Right renal cortex interstitium (tissue), 3 donors: ENCODE measurements at regions not wholly inside any gene's neighbourhood (a gene's known extent, or its start where the extent isn't known, plus 50 kb on each side); places are given as distances from the start of the nearest gene placed in this dataset.
"Not testable (repeated sequence)": the region's sequence is repeated elsewhere in the genome, so short reads cannot be mapped to it uniquely, and the experiment has no call there.

Experiments
- DNase-seq, 3 donors: peaks; one replicate each; pipeline ENCODE4 v3.0.0-alpha.2; 2013; ENCODE audit warnings: low read depth in 3 of 3, low spot score in 2 of 3

DNA sequence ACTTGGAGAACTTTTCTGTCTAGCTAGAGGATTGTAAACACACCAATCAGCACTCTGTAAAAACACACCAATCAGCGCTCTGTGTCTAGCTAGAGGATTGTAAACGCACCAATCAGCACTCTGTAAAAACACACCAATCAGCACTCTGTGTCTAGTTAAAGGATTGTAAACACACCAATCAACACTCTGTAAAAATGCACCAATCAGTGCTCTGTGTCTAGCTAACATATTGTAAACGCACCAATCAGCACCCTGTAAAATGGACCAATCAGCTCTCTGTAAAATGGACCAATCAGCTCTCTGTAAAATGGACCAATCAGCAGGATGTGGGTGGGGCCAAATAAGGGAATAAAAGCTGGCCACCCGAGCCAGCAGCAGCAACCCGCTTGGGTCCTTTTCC lies 91.1 kb upstream of the KRAS start:
- DNase-seq = not testable (repeated sequence)

- DNase-seq = no peak
Observed at GRCh38 chr12:25337916-25338315, 87.2 kb upstream of the KRAS start.

- DNase-seq = no peak
Observed at GRCh38 chr12:25332143-25332542, 81.4 kb upstream of the KRAS start.

DNA sequence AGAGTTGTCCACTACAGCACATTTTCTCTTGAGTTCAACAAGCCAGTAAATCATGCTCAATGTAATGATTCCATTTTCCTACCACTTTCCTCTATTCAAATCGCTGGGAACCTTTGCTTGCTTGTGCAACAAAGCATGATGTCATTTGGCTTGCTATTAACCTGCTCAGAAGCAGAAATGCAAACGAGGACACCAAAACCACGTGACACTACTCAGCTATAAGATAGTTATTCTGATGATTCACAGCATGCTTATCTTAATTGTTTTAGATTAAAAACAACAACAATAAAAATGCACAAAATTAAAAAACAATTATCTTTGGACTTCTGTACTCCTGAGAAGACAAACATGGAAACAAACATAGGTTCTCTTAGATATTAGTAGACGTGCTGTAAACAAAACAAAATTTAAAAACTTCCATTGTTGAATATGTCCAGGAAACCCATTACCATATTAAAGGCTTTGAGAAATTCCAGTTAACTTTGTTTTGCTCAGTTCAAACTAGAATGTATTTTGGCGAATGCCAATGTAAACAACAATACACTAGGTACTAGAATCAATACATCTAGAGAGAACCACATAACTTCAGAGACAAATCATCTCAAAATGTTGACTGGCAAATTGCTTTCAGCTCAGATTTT lies 77.5 kb upstream of the KRAS start:
- peak in 2 of 3 donors; percentile 13 to 29 for DNase-seq

GRCh38 chr12:25327321-25327720 lies 76.6 kb upstream of the KRAS start:
- no peak for DNase-seq

GRCh38 chr12:25326326-25326725 lies 75.6 kb upstream of the KRAS start:
- DNase-seq = no peak

- no peak for DNase-seq
Observed at GRCh38 chr12:25324861-25325260, 74.1 kb upstream of the KRAS start.

- DNase-seq = no peak
Observed at GRCh38 chr12:25323581-25323982, 72.9 kb upstream of the KRAS start.

DNA sequence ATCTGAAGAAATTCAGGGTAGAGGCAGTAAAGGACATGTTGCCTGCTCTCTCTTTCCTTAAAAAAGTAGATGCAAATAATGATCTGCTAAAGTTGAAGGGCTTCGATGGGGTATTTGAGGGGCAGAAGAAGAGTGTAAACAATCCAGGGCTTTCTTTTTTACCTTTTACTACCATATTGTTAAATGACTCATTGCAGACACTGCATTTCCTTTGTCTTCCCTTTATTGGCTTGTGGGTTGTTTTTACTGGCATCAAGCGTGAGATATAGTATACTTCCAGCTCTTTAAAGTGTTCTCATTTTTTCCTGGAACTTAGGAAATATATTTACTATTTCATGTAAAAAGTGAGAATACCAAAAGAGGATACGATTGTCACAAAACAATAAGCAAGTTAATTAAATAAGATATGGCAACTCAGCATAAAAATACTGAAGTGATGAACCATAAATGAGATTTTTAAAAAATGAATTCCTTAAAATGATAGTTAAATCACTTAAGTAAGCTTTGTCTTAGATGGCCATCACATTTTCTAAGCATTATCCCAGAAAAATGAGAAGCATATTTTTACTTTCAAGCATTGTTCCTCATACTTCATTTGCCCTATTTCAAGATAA lies 72.3 kb upstream of the KRAS start:
- DNase-seq = no peak

- DNase-seq = no peak
Observed at GRCh38 chr12:25322351-25322750, 71.6 kb upstream of the KRAS start.

GRCh38 chr12:25321772-25322171 lies 71.0 kb upstream of the KRAS start:
- DNase-seq = no peak

- DNase-seq = no peak
Observed at GRCh38 chr12:25320123-25321006, 69.6 kb upstream of the KRAS start.

- DNase-seq = no peak
Observed at GRCh38 chr12:25319233-25319984, 68.7 kb upstream of the KRAS start.

DNA sequence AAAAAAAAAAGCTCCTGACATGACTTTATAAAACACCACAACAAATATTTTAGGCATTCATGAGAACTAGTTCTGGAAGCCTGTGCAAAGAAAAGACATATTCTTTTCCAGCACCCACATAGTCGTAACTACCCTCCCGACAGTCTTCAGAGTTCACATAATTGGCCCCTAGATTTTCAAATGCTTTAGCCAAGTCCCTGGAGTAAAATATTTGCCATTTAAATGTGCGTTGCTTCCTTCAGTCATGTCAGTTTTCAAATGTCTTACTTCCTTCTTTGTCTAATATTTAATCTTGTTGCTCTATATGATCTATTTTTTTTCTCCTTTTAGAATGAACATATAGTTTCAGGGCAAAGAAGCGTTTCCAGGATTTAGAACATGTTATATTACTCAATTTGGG lies 66.8 kb upstream of the KRAS start:
- DNase-seq = no peak

GRCh38 chr12:25315388-25315787 lies 64.7 kb upstream of the KRAS start:
- DNase-seq = no peak

DNA sequence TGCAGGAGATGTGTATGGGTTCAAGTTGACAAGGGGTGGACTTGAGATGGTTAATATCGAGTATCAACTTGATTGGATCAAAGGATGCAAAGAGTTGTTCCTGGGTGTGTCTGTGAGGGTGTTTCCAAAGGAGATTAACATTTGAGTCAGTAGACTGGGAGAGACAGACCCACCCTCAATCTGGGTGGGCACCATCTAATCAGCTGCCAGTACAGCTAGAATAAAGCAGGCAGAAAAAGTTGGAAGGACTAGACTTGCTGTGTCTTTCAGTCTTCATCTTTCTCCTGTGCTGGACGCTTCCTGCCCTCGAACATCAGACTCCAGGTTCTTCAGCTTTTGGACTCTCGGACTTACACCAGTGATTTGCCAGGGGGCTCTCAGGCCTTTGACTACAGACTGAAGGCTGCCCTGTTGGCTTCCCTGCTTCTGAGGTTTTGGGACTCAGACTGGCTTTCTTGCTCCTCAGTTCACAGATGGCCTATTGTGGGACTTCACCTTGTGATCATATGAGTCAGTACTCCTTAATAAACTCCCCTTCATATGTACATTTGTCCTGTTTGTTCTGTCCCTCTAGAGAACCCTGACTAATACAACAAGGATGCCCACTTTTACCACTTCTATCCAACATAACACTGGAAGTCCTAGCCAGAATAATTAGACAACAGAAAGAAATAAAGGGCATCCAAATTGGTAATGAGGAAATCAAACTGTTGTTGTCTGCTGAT lies 62.7 kb upstream of the KRAS start:
- DNase-seq = not testable (repeated sequence)

DNA sequence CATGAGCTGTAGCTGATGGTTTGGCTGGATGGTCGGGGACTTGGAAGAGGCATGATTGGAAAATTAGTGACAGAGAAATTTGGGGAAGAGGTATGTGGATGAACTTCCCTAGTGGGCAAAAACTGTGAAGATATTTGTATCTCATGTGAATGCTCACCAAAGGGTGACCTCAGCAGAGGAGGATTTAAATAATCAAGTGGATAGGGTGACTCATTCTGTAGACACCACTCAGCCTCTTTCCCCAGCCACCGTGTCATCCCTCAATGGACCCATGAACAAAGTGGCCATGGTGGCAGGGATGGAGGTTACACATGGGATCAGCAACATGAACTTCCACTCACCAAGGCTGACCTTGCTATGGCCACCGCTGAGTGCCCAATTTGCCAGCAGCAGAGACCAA lies 60.8 kb upstream of the KRAS start:
- DNase-seq = no peak

DNA sequence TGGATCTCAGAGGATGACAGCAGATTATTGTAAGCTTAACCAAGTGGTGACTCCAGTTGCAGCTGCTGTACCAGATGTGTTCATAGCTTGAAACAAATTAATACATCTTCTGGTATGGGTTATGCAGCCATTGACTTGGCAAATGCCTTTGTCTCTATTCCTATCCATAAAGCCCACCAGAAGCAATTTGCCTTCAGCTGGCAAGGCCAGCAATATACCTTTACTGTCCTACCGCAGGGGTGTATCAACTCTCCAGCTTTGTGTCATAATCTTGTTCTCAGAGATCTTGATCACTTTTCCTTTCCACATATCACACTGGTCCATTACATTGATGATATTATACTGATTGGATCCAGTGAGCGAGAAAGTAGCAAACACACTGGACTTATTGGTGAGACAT lies 59.3 kb upstream of the KRAS start:
- not testable (repeated sequence) for DNase-seq

- DNase-seq = no peak
Observed at GRCh38 chr12:25308756-25309155, 58.0 kb upstream of the KRAS start.

GRCh38 chr12:25307818-25308217 lies 57.1 kb upstream of the KRAS start:
- no peak for DNase-seq
